ENCODE measurements at regions not wholly inside any gene's neighbourhood (a gene's known extent, or its start where the extent isn't known, plus 50 kb on each side); places are given as distances from the start of the nearest gene placed in this dataset.

- Mint-ChIP-seq H3K36me3 (no peaks in the 10 kb centered on the region), H3K27me3 (ENCODE audit: low read depth) (no peaks in the 10 kb centered on the region), H3K4me3 (no peak overlapping the region), H3K9me3 (peaks cover 5% of the 10 kb centered on the region), H3K27ac (no peak overlapping the region), H3K4me1 (peaks cover 5% of the 10 kb centered on the region)
- no peak for DNase-seq (ENCODE audit: low spot score in 2 of 2, unreplicated experiment in 2 of 2)
- TF ChIP-seq CTCF (IDR thresholded peaks at IDR 0.05; ENCODE audit: unreplicated experiment) = no peak
Observed at GRCh38 chr3:6229778-6230410, 631.0 kb upstream of the GRM7 start.

GRCh38 chr3:6242104-6242503 lies 618.8 kb upstream of the GRM7 start:
- peaks cover 1% of the 10 kb centered on the region for H3K4me1 Mint-ChIP-seq
- H3K36me3 Mint-ChIP-seq = no peaks in the 10 kb centered on the region
- H3K27ac Mint-ChIP-seq = no peak overlapping the region
- no peak overlapping the region for H3K4me3 Mint-ChIP-seq
- peaks cover 11% of the 10 kb centered on the region for H3K9me3 Mint-ChIP-seq
- DNase-seq (ENCODE audit: low spot score in 2 of 2, unreplicated experiment in 2 of 2) = no peak
- peaks cover 2% of the 10 kb centered on the region for H3K27me3 Mint-ChIP-seq (ENCODE audit: low read depth)
- TF ChIP-seq CTCF (IDR thresholded peaks at IDR 0.05; ENCODE audit: unreplicated experiment) = no peak

GRCh38 chr3:6248528-6248927 lies 612.4 kb upstream of the GRM7 start:
- TF ChIP-seq CTCF (IDR thresholded peaks at IDR 0.05; ENCODE audit: unreplicated experiment) = no peak
- Mint-ChIP-seq H3K4me3 (no peak overlapping the region), H3K27ac (no peak overlapping the region), H3K27me3 (ENCODE audit: low read depth) (peaks cover 2% of the 10 kb centered on the region), H3K9me3 (no peaks in the 10 kb centered on the region), H3K36me3 (no peaks in the 10 kb centered on the region), H3K4me1 (peaks cover 21% of the 10 kb centered on the region)
- DNase-seq (ENCODE audit: low spot score in 2 of 2, unreplicated experiment in 2 of 2) = no peak

GRCh38 chr3:6249679-6250078 lies 611.2 kb upstream of the GRM7 start:
- Mint-ChIP-seq H3K4me1 (peaks cover 21% of the 10 kb centered on the region), H3K9me3 (peaks cover 7% of the 10 kb centered on the region), H3K4me3 (no peak overlapping the region), H3K27me3 (ENCODE audit: low read depth) (peaks cover 2% of the 10 kb centered on the region), H3K27ac (no peak overlapping the region), H3K36me3 (no peaks in the 10 kb centered on the region)
- TF ChIP-seq CTCF (IDR thresholded peaks at IDR 0.05; ENCODE audit: unreplicated experiment) = no peak
- no peak for DNase-seq (ENCODE audit: low spot score in 2 of 2, unreplicated experiment in 2 of 2)

DNA sequence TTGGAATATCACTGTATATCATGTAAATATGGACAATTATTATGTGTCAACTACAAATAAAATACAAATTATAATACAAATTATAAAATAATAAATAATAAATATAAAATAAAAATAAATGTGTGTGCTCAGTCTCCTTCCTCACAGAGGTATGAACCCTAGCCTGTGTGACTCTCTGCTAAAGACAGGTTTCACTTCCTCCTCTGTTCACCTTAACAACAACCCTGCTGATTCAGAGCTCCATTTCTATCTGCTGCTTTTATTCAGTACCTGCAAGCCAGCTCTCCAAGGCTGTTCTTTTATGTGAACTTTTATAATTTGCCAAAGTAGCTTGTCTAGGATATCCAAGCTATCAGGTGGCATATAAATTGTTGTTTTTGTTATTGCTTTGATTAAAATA lies 610.7 kb upstream of the GRM7 start:
- no peak for TF ChIP-seq CTCF (IDR thresholded peaks at IDR 0.05; ENCODE audit: unreplicated experiment)
- no peak overlapping the region for H3K4me3 Mint-ChIP-seq

More for the DNA sequence above, 610.7 kb upstream of the GRM7 start:
- no peak for DNase-seq (ENCODE audit: low spot score in 2 of 2, unreplicated experiment in 2 of 2)
- Mint-ChIP-seq H3K9me3 (peaks cover 10% of the 10 kb centered on the region), H3K4me1 (peaks cover 19% of the 10 kb centered on the region), H3K27me3 (ENCODE audit: low read depth) (peaks cover 2% of the 10 kb centered on the region), H3K27ac (no peak overlapping the region), H3K36me3 (no peaks in the 10 kb centered on the region)

All from mesothelial cell of epicardium (in vitro differentiated cells).